ENCODE measurements at regions not wholly inside any gene's neighbourhood (a gene's known extent, or its start where the extent isn't known, plus 50 kb on each side); places are given as distances from the start of the nearest gene placed in this dataset.

DNA sequence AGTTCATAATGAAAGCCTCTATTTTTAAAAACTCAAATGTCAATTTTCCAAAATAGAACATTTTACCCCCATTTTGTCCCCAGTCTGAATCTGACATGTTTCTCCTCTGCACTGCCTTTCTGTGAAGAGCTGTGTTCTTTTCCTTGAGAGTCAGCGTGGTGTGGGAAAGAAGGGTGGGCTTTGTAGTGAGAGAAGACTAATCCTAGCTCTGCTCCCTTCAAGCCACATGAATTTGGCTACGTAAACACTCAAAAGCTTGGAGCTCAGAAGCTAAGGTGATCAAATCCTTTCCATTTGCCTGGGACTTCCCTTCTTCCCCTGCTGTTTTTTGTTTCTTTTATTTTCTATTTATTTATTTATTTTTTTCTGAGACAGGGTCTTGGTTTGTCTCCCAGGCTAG, 598.5 kb downstream of the TLR4 start:
- TF ChIP-seq, protein P1, sequence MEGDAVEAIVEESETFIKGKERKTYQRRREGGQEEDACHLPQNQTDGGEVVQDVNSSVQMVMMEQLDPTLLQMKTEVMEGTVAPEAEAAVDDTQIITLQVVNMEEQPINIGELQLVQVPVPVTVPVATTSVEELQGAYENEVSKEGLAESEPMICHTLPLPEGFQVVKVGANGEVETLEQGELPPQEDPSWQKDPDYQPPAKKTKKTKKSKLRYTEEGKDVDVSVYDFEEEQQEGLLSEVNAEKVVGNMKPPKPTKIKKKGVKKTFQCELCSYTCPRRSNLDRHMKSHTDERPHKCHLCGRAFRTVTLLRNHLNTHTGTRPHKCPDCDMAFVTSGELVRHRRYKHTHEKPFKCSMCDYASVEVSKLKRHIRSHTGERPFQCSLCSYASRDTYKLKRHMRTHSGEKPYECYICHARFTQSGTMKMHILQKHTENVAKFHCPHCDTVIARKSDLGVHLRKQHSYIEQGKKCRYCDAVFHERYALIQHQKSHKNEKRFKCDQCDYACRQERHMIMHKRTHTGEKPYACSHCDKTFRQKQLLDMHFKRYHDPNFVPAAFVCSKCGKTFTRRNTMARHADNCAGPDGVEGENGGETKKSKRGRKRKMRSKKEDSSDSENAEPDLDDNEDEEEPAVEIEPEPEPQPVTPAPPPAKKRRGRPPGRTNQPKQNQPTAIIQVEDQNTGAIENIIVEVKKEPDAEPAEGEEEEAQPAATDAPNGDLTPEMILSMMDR (IDR thresholded peaks at IDR 0.05; ENCODE audit: low read depth, low read length), result no peak
- Histone ChIP-seq H3K27ac (no peak overlapping the region), H3K9me3 (ENCODE audit: severe bottlenecking) (no peaks in the 10 kb centered on the region), H3K27me3 (ENCODE audit: insufficient read depth, low read depth, severe bottlenecking) (no peaks in the 10 kb centered on the region), H3K4me3 (ENCODE audit: low read depth, low read length) (no peak overlapping the region), H3K36me3 (no peaks in the 10 kb centered on the region)
- no peak for DNase-seq

DNA sequence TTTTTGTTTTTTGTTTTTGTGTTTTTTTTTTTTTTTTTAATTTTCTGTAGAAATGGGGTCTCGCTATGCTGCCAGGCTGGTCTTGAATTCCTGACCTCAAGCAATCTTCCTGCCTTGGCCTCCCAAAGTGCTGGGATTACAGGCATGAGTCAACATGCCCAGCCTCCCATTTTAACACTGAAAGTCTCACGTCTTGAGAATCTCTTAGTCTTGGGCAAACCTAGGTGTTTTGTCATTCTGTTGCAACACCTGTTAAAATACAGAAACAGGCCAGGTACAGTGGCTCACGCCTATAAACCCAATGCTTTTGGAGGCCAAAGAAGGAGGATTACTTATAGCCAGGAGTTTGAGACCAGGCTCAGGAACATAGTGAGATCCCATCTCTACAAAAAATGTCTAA, 599.0 kb downstream of the TLR4 start:
- Histone ChIP-seq H3K36me3 (no peaks in the 10 kb centered on the region), H3K27me3 (ENCODE audit: insufficient read depth, low read depth, severe bottlenecking) (no peaks in the 10 kb centered on the region), H3K9me3 (ENCODE audit: severe bottlenecking) (no peaks in the 10 kb centered on the region), H3K27ac (no peak overlapping the region), H3K4me3 (ENCODE audit: low read depth, low read length) (no peak overlapping the region)
- DNase-seq, result no peak
- TF ChIP-seq, protein P1 (IDR thresholded peaks at IDR 0.05; ENCODE audit: low read depth, low read length), result no peak

DNA sequence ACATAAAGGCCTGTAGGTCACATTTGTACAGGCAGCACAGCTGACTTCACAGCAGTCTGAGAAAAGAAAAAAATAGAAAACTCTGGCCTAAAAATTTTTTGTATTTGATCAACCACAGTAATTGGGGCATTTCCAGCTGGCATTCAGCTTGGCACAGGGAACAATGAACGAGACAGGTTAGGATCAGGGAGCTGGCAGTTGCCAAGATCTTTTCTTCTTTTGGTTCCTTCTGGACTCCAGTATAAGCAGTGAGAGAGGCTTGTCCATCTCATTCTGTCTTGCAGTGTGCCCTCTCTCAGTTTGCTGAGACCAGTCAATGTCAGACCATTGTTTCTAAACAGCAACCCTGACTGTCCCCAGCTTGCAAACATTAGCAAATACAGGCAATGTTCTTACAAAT, 601.1 kb downstream of the TLR4 start:
- Histone ChIP-seq H3K9me3 (ENCODE audit: severe bottlenecking) (no peaks in the 10 kb centered on the region), H3K36me3 (no peaks in the 10 kb centered on the region), H3K27me3 (ENCODE audit: insufficient read depth, low read depth, severe bottlenecking) (no peaks in the 10 kb centered on the region), H3K27ac (no peak overlapping the region), H3K4me3 (ENCODE audit: low read depth, low read length) (no peak overlapping the region)
- TF ChIP-seq, protein P1 (IDR thresholded peaks at IDR 0.05; ENCODE audit: low read depth, low read length), result no peak
- no peak for DNase-seq

DNA sequence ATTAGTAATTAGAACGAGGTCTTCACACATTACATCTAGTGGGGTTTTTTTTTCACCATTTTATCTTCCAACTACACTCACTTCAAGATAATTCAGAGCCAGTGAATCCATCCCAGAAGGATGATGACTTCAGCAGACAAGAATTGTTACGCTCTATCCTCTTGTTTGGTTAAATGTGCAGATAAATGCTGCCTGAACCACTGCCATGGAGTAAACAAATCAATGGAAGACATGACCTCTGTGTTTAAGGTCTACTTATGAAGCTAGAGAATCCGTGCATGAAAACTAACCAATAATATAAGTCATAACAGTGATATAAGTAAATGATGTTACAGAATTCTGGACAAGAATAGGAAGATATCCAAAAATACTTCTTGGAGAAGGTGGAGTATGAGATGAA, 602.6 kb downstream of the TLR4 start:
- TF ChIP-seq, protein P1 (IDR thresholded peaks at IDR 0.05; ENCODE audit: low read depth, low read length), result no peak
- Histone ChIP-seq H3K27me3 (ENCODE audit: insufficient read depth, low read depth, severe bottlenecking) (no peaks in the 10 kb centered on the region), H3K9me3 (ENCODE audit: severe bottlenecking) (no peaks in the 10 kb centered on the region), H3K36me3 (no peaks in the 10 kb centered on the region), H3K27ac (no peak overlapping the region), H3K4me3 (ENCODE audit: low read depth, low read length) (no peak overlapping the region)
- no peak for DNase-seq

DNA sequence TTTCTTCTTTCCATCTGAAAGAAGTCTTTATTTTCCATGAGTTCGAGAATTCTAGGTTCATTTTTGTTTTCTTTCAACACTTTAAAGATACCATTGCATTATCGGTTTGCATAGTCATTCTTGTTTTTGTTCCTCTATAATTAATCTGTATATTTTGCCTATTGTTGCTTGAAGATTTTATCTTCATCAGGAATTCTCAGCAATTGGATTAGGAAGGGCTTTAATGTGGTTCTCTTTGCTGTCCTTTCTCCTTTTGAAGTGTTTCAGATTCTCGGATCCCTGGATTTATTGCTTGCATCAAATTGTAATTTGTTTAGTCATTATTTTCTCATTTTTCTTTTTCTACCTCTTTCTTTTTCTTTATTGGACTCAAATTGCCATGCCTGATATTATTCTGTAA, 609.8 kb downstream of the TLR4 start:
- DNase-seq, result no peak
- Histone ChIP-seq H3K27me3 (ENCODE audit: insufficient read depth, low read depth, severe bottlenecking) (no peaks in the 10 kb centered on the region), H3K4me3 (ENCODE audit: low read depth, low read length) (no peak overlapping the region), H3K9me3 (ENCODE audit: severe bottlenecking) (no peaks in the 10 kb centered on the region), H3K27ac (no peak overlapping the region), H3K36me3 (no peaks in the 10 kb centered on the region)
- TF ChIP-seq, protein P1 (IDR thresholded peaks at IDR 0.05; ENCODE audit: low read depth, low read length), result no peak

DNA sequence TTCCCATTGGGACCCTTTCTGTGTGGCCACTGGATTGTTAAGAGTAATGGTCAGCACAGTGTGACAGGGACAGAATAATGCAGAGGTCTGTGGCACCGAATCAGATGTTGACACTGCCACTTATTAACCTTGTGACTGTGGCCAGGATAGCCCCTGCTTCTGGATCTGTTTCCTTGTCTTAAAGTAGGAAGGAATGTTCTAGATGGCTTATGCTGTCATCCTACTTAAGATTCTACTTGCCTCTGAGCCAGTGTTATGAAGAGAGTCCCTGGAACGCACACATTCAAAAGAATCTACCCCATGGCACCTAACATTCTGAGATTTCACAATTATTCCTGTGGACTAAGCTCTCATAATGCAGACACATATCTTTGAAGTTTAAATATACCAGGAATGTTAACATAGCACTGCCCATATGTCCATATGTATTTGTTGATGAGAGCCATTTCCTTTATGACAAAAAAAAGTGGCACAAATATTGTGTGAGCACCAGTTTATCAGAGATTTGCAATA, 612.7 kb downstream of the TLR4 start:
- TF ChIP-seq, protein P1 (IDR thresholded peaks at IDR 0.05; ENCODE audit: low read depth, low read length), result no peak
- H3K9me3 ChIP-seq (ENCODE audit: severe bottlenecking), result no peaks in the 10 kb centered on the region
- no peak for DNase-seq
- H3K4me3 ChIP-seq (ENCODE audit: low read depth, low read length), result no peak overlapping the region
- no peaks in the 10 kb centered on the region for H3K36me3 ChIP-seq
- no peaks in the 10 kb centered on the region for H3K27me3 ChIP-seq (ENCODE audit: insufficient read depth, low read depth, severe bottlenecking)
- H3K27ac ChIP-seq, result no peak overlapping the region

Data from WERI-Rb-1 (cell line).